Upper lobe of left lung (tissue), 6 donors: ENCODE measurements at regions not wholly inside any gene's neighbourhood (a gene's known extent, or its start where the extent isn't known, plus 50 kb on each side); places are given as distances from the start of the nearest gene placed in this dataset.
A peak's percentile ranks its signal among the peaks of the same experiment; 100 is the strongest.

Experiments used
- ATAC-seq, 2 donors: fragments of 200-7000 bp; cut with Tn5 transposase; one replicate each; pipeline ENCODE4 v1.9.1; 2022; ENCODE audit warnings: mild to moderate bottlenecking in 2 of 2, moderate library complexity in 2 of 2; ENCODE audit not compliant: low FRiP score in 2 of 2
- DNase-seq, 2 donors: peaks; one replicate each; pipeline ENCODE4 v3.0.0-alpha.2; 2019 to 2020
- H3K27ac ChIP-seq, 4 donors: fragments of 200-600 bp; sonication (generic); one replicate each; pipeline ENCODE4 v1.5.1; 2016 to 2019
- H3K27me3 ChIP-seq, 4 donors: fragments of 200-600 bp; sonication (generic); one replicate each; pipeline ENCODE4 v1.5.1; 2017 to 2019
- H3K36me3 ChIP-seq, 4 donors: fragments of 200-600 bp; sonication (generic); one replicate each; pipeline ENCODE4 v1.5.1; 2016 to 2019
- H3K4me1 ChIP-seq, 4 donors: fragments of 200-600 bp; sonication (generic); one replicate each; pipeline ENCODE4 v1.5.1; 2018 to 2019
- H3K4me3 ChIP-seq, 4 donors: fragments of 200-600 bp; sonication (generic); one replicate each; pipeline ENCODE4 v1.5.1; 2017 to 2019; ENCODE audit warnings: mild to moderate bottlenecking in 2 of 4, moderate library complexity in 1 of 4
- H3K9me3 ChIP-seq, 4 donors: fragments of 200-600 bp; sonication (generic); one replicate each; pipeline ENCODE4 v1.5.1; 2018 to 2019
- EP300 ChIP-seq, 4 donors: sonication (generic); formaldehyde crosslinking; IDR thresholded peaks; one replicate each; pipeline ENCODE4 v1.5.1; 2017; ENCODE audit warnings: antibody characterized with exemption in 4 of 4, control low read depth in 2 of 4
- POLR2A ChIP-seq, 4 donors: fragments of 450-650 bp; IDR thresholded peaks; one replicate each; pipeline ENCODE4 v1.5.1; 2016 to 2017; ENCODE audit warnings: antibody characterized with exemption in 4 of 4, mild to moderate bottlenecking in 2 of 4
- POLR2AphosphoS5 ChIP-seq, 2 donors: sonication (generic); formaldehyde crosslinking; IDR thresholded peaks; one replicate each; pipeline ENCODE4 v1.5.1; 2017; ENCODE audit warnings: antibody characterized with exemption in 2 of 2
- WGBS, 2 donors: methylation state at CpG; one replicate each; pipeline ENCODE4 v1.1.5; 2017 to 2018; 5-methylcytosine and 5-hydroxymethylcytosine counted together
- TF ChIP-seq, protein P1 (sequence below), 6 experiments: fragments of 450-650 bp in 4 of 6; fragments of 200-600 bp in 2 of 6; sonication (generic) in 2 of 6; IDR thresholded peaks; one replicate each; pipeline ENCODE4 v1.5.1; 2016 to 2019; ENCODE audit warnings: antibody characterized with exemption in 6 of 6
- donor health status: DM: no; HTN: no; CAD: no; lungs with moderate emphysema.
- donor health status: DM: no; HTN: yes; CAD: no; lungs with severe emphysema.

DNA sequence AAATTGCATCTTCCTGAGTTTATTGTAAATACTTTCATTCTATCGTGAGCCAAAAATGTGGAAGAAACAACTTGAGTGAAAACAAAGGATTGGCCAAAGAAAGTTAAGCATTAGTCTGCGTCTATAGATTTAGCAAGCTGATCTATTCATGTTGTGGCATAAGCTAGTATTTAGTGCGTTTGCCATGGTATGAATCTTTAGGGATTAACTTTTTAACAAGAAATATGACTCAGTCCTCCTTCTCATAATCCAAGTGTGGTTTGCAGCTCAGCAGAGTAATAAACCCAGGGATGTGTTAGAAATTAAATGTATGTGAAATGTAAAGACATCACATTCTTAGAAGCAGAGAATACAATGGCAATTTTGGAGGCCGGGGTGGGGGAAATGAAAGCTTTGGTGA lies 1110.9 kb downstream of the NLGN4X start:
- WGBS, 2 donors = 89 to 94% methylated on average over 4 of the region's 4 CpGs

DNA sequence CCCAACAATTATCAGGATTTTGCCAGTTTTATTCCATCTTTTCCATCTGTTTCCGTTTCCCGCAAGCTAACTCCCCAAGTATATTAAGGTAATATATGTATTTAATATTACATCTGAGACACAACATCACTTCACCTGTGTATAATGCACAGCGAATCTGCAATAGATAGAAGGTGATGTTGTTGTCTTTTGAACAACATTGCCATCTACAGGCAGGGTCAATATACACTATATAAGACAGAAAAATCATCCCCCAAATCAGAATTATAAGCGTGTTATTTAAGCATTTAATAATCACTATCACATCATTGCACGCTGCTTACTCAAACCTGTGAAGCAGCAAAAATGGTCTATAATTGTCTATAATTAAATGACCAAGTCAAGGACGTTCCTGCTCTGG lies 1115.5 kb downstream of the NLGN4X start:
- H3K9me3 ChIP-seq = no peaks in the 10 kb centered on the region
- H3K4me3 ChIP-seq = no peak overlapping the region
- DNase-seq (no peak), ATAC-seq (no peak)
- no peaks in the 10 kb centered on the region for H3K4me1 ChIP-seq
- 64 to 69% methylated on average over 6 of the region's 6 CpGs for WGBS, 2 donors
- no peaks in the 10 kb centered on the region for H3K27me3 ChIP-seq
- no peak overlapping the region for H3K27ac ChIP-seq
- TF ChIP-seq, protein P1, sequence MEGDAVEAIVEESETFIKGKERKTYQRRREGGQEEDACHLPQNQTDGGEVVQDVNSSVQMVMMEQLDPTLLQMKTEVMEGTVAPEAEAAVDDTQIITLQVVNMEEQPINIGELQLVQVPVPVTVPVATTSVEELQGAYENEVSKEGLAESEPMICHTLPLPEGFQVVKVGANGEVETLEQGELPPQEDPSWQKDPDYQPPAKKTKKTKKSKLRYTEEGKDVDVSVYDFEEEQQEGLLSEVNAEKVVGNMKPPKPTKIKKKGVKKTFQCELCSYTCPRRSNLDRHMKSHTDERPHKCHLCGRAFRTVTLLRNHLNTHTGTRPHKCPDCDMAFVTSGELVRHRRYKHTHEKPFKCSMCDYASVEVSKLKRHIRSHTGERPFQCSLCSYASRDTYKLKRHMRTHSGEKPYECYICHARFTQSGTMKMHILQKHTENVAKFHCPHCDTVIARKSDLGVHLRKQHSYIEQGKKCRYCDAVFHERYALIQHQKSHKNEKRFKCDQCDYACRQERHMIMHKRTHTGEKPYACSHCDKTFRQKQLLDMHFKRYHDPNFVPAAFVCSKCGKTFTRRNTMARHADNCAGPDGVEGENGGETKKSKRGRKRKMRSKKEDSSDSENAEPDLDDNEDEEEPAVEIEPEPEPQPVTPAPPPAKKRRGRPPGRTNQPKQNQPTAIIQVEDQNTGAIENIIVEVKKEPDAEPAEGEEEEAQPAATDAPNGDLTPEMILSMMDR (IDR thresholded peaks at IDR 0.05) = peak in 4 of 6 experiments; percentile 10 to 22 (median 15)
- TF ChIP-seq EP300 (IDR thresholded peaks at IDR 0.05) = no peak
- no peaks in the 10 kb centered on the region for H3K36me3 ChIP-seq

More for the DNA sequence above, 1110.9 kb downstream of the NLGN4X start:
- H3K36me3 ChIP-seq = no peaks in the 10 kb centered on the region
- no peak for TF ChIP-seq EP300 (IDR thresholded peaks at IDR 0.05)
- no peak for TF ChIP-seq POLR2AphosphoS5 (IDR thresholded peaks at IDR 0.05)
- TF ChIP-seq, protein P1 (IDR thresholded peaks at IDR 0.05) = no peak
- no peak for TF ChIP-seq POLR2A (IDR thresholded peaks at IDR 0.05)
- no peaks in the 10 kb centered on the region for H3K27me3 ChIP-seq
- H3K27ac ChIP-seq = no peak overlapping the region
- H3K9me3 ChIP-seq = no peaks in the 10 kb centered on the region
- no peaks in the 10 kb centered on the region for H3K4me1 ChIP-seq
- DNase-seq (no peak), ATAC-seq (no peak)
- H3K4me3 ChIP-seq = no peak overlapping the region

DNA sequence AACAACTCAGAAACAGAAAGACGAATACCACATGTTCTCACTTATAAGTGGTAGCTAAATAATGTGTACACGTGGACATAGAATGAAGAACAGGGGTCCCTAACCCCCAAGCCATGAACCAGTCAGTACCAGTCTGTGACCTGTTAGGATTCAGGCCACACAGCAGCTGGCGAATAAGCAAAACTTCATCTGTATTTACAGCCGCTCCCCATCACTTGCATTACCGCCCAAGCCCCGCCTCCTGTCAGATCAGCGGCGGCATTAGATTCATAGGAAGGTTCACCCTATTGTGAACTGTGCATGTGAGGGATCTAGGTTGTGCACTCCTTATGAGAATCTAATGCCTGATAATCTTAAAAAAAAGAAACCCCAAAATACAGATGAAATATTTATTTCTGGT lies 1128.7 kb downstream of the NLGN4X start:
- H3K36me3 ChIP-seq = no peaks in the 10 kb centered on the region
- TF ChIP-seq EP300 (IDR thresholded peaks at IDR 0.05) = no peak
- no peak for TF ChIP-seq POLR2AphosphoS5 (IDR thresholded peaks at IDR 0.05)
- TF ChIP-seq, protein P1 (IDR thresholded peaks at IDR 0.05) = no peak
- no peak for TF ChIP-seq POLR2A (IDR thresholded peaks at IDR 0.05)
- H3K4me3 ChIP-seq = no peak overlapping the region
- no peaks in the 10 kb centered on the region for H3K27me3 ChIP-seq
- no peaks in the 10 kb centered on the region for H3K9me3 ChIP-seq
- no peaks in the 10 kb centered on the region for H3K4me1 ChIP-seq
- ATAC-seq (no peak), DNase-seq (no peak)
- H3K27ac ChIP-seq = no peak overlapping the region
- 75 to 92% methylated on average over 6 to 8 of the region's 8 CpGs for WGBS, 2 donors

DNA sequence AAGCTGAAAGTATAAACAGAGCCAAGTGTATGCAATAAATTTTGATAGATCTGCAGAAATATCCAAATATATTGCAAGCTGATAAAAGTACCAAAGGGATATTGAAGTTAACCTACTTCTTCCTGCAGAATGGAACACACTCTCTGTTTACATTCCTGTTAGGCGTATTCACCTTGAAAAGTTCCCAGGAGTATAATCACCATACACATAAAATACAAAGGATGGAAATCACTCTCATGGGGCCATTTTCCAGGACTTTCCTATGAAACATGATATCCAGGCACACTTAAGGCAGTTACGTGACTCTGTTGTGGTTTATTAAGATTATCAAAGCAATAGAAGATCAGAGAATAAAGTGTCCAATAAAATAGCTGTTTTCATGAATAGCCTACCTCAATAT lies 1142.3 kb downstream of the NLGN4X start:
- Histone ChIP-seq H3K36me3 (no peaks in the 10 kb centered on the region), H3K9me3 (no peaks in the 10 kb centered on the region), H3K4me1 (no peaks in the 10 kb centered on the region), H3K27ac (no peak overlapping the region), H3K27me3 (no peaks in the 10 kb centered on the region), H3K4me3 (no peak overlapping the region)
- no peak for TF ChIP-seq POLR2A (IDR thresholded peaks at IDR 0.05)
- TF ChIP-seq POLR2AphosphoS5 (IDR thresholded peaks at IDR 0.05) = no peak
- TF ChIP-seq, protein P1 (IDR thresholded peaks at IDR 0.05) = no peak
- no peak for TF ChIP-seq EP300 (IDR thresholded peaks at IDR 0.05)
- WGBS, 2 donors = 77 to 82% methylated on average over 2 of the region's 2 CpGs
- ATAC-seq (no peak), DNase-seq (no peak)

DNA sequence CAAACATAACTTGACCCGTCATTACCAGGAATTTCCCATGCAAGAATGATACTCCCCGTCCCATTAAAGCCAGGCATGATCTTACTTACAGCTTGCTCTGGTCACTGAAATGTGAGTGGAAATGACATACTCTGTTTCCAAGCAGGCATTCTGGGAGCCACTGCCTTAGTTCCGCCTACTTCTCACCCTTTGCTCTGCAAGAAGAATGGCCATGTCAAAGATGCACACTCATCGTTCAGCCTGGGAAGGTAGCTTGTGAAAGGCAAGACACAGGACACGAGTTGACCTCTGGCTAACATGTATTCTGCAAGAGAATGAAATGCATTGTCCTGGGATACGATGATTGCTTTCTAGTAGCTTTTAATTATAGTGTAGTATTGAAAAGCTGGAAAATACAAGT lies 1144.4 kb downstream of the NLGN4X start:
- DNase-seq = no peak
- Histone ChIP-seq H3K9me3 (no peaks in the 10 kb centered on the region), H3K36me3 (no peaks in the 10 kb centered on the region), H3K27me3 (no peaks in the 10 kb centered on the region), H3K27ac (no peak overlapping the region), H3K4me3 (no peak overlapping the region), H3K4me1 (no peaks in the 10 kb centered on the region)
- WGBS, 2 donors = 71 to 86% methylated on average over 4 to 6 of the region's 6 CpGs
- ATAC-seq = no peak
- TF ChIP-seq, protein P1 (IDR thresholded peaks at IDR 0.05) = no peak
- TF ChIP-seq POLR2A (IDR thresholded peaks at IDR 0.05) (no peak), EP300 (IDR thresholded peaks at IDR 0.05) (no peak)
